Neural progenitor cell (in vitro differentiated cells): ENCODE measurements at regions not wholly inside any gene's neighbourhood (a gene's known extent, or its start where the extent isn't known, plus 50 kb on each side); places are given as distances from the start of the nearest gene placed in this dataset.
A peak's percentile ranks its signal among the peaks of the same experiment; 100 is the strongest.

ENCODE experiments used
- CTCF ChIP-seq: fragments of 200-600 bp; sonication (generic); IDR thresholded peaks from 2 replicates; pipeline ENCODE4 v1.5.1; 2017; ENCODE audit warnings: antibody characterized with exemption, mild to moderate bottlenecking
- EZH2phosphoT487 ChIP-seq: fragments of 200-600 bp; sonication (generic); IDR thresholded peaks from 2 replicates; pipeline ENCODE4 v1.6.1; 2017; ENCODE audit warnings: antibody characterized with exemption

GRCh38 chr4:117771647-117772337, 262.5 kb upstream of the NDST3 start:
- TF ChIP-seq EZH2phosphoT487 = no peak
- peak; percentile 35 for TF ChIP-seq CTCF
